ENCODE measurements at regions not wholly inside any gene's neighbourhood (a gene's known extent, or its start where the extent isn't known, plus 50 kb on each side); places are given as distances from the start of the nearest gene placed in this dataset.

DNA sequence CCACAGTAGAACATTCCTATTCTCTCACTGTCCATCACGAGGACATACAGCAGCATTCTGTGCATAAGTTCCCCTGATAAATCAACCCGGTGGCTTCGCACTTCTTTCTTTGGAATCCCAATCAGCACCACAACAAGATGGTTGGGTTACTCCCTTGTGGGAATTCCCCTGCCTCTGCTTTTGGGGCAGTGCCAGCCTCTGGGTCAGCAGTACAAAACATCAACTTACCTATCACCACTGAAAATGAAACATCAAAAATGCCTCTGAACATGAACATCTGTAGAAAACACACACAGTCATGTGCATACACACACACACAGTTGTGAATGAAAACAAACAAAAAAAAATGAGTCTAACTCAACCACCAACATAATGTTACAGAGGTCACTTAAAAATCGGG lies 79.3 kb downstream of the KCNA4 start:
- DNase-seq (ENCODE audit: low read depth, low spot score) (no peak), ATAC-seq (no peak)
- POLR2A ChIA-PET, result no interaction called here
- Histone ChIP-seq H3K4me1 (ENCODE audit: control insufficient read depth, insufficient read depth, low read length) (no peaks in the 10 kb centered on the region), H3K27ac (ENCODE audit: low read length) (no peak overlapping the region), H3K9me3 (ENCODE audit: control insufficient read depth, insufficient read depth, low read depth, low read length) (no peaks in the 10 kb centered on the region), H3K4me3 (ENCODE audit: low read depth in 2 of 2, low read length in 2 of 2) (no peak overlapping the region), H3K27me3 (ENCODE audit: control insufficient read depth, insufficient read depth, low read length) (no peaks in the 10 kb centered on the region), H3K36me3 (ENCODE audit: control insufficient read depth, insufficient read depth, low read length) (no peaks in the 10 kb centered on the region)
- CTCF ChIA-PET, result no interaction called here
- no TSS peak for BruUV-seq (replicated peaks)
- intact Hi-C loops (cut with micrococcal nuclease; ENCODE audit: unreplicated experiment) (no loop called here), in situ Hi-C loops (cut with HindIII; ENCODE audit: low pct_unique_long_range_greater_than_20kb, low sequenced_read_pairs) (no loop called here)
- no peak for TF ChIP-seq TCF7L2 (IDR thresholded peaks at IDR 0.05; ENCODE audit: low read depth, low read length)
- no peak for TF ChIP-seq SIN3A (IDR thresholded peaks at IDR 0.05; ENCODE audit: borderline replicate concordance, insufficient read depth, low read depth, low read length)
- TF ChIP-seq, protein P1, sequence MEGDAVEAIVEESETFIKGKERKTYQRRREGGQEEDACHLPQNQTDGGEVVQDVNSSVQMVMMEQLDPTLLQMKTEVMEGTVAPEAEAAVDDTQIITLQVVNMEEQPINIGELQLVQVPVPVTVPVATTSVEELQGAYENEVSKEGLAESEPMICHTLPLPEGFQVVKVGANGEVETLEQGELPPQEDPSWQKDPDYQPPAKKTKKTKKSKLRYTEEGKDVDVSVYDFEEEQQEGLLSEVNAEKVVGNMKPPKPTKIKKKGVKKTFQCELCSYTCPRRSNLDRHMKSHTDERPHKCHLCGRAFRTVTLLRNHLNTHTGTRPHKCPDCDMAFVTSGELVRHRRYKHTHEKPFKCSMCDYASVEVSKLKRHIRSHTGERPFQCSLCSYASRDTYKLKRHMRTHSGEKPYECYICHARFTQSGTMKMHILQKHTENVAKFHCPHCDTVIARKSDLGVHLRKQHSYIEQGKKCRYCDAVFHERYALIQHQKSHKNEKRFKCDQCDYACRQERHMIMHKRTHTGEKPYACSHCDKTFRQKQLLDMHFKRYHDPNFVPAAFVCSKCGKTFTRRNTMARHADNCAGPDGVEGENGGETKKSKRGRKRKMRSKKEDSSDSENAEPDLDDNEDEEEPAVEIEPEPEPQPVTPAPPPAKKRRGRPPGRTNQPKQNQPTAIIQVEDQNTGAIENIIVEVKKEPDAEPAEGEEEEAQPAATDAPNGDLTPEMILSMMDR (IDR thresholded peaks at IDR 0.05), result no peak
- TF ChIP-seq, protein P2, sequence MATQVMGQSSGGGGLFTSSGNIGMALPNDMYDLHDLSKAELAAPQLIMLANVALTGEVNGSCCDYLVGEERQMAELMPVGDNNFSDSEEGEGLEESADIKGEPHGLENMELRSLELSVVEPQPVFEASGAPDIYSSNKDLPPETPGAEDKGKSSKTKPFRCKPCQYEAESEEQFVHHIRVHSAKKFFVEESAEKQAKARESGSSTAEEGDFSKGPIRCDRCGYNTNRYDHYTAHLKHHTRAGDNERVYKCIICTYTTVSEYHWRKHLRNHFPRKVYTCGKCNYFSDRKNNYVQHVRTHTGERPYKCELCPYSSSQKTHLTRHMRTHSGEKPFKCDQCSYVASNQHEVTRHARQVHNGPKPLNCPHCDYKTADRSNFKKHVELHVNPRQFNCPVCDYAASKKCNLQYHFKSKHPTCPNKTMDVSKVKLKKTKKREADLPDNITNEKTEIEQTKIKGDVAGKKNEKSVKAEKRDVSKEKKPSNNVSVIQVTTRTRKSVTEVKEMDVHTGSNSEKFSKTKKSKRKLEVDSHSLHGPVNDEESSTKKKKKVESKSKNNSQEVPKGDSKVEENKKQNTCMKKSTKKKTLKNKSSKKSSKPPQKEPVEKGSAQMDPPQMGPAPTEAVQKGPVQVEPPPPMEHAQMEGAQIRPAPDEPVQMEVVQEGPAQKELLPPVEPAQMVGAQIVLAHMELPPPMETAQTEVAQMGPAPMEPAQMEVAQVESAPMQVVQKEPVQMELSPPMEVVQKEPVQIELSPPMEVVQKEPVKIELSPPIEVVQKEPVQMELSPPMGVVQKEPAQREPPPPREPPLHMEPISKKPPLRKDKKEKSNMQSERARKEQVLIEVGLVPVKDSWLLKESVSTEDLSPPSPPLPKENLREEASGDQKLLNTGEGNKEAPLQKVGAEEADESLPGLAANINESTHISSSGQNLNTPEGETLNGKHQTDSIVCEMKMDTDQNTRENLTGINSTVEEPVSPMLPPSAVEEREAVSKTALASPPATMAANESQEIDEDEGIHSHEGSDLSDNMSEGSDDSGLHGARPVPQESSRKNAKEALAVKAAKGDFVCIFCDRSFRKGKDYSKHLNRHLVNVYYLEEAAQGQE (IDR thresholded peaks at IDR 0.05; ENCODE audit: insufficient read depth in 1 of 2, low read depth in 2 of 2, low read length in 1 of 2), result no peak
- TF ChIP-seq POLR2AphosphoS5 (IDR thresholded peaks at IDR 0.05; ENCODE audit: low read depth, low read length), result no peak

DNA sequence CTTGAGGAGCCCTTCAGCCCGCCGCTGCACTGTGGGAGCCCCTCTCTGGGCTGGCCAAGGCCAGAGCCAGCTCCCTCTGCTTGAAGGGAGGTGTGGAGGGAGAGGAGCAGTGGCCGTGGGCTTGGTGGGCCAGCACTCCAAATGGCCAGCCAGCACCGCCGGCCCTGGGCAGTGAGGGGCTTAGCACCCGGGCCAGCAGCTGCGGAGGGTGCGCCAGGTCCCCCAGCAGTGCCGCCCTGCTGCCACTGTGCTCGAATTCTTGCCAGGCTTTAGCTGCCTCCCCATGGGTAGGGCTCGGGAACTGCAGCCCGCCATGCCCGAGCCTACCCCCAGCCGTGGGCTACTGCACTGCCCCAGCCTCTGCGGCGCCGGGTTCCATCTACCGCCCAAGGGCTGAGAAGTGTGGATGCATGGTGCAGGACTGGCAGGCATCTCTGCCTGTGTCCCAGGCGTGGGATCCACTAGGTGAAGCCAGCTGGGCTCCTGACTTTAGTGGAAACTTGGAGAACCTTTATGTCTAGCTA lies 82.7 kb downstream of the KCNA4 start:
- no peak overlapping the region for H3K27ac ChIP-seq (ENCODE audit: low read length)
- POLR2A ChIA-PET, result no interaction called here
- no peaks in the 10 kb centered on the region for H3K27me3 ChIP-seq (ENCODE audit: control insufficient read depth, insufficient read depth, low read length)
- BruUV-seq (replicated peaks), result no TSS peak
- H3K9me3 ChIP-seq (ENCODE audit: control insufficient read depth, insufficient read depth, low read depth, low read length), result no peaks in the 10 kb centered on the region
- in situ Hi-C loops (cut with HindIII; ENCODE audit: low pct_unique_long_range_greater_than_20kb, low sequenced_read_pairs) (no loop called here), intact Hi-C loops (cut with micrococcal nuclease; ENCODE audit: unreplicated experiment) (no loop called here)
- no peaks in the 10 kb centered on the region for H3K4me1 ChIP-seq (ENCODE audit: control insufficient read depth, insufficient read depth, low read length)
- H3K36me3 ChIP-seq (ENCODE audit: control insufficient read depth, insufficient read depth, low read length), result no peaks in the 10 kb centered on the region
- CTCF ChIA-PET, result no interaction called here
- H3K4me3 ChIP-seq (ENCODE audit: low read depth in 2 of 2, low read length in 2 of 2), result no peak overlapping the region
- TF ChIP-seq, protein P2 (IDR thresholded peaks at IDR 0.05; ENCODE audit: insufficient read depth in 1 of 2, low read depth in 2 of 2, low read length in 1 of 2), result no peak
- TF ChIP-seq POLR2AphosphoS5 (IDR thresholded peaks at IDR 0.05; ENCODE audit: low read depth, low read length) (no peak), TCF7L2 (IDR thresholded peaks at IDR 0.05; ENCODE audit: low read depth, low read length) (no peak), SIN3A (IDR thresholded peaks at IDR 0.05; ENCODE audit: borderline replicate concordance, insufficient read depth, low read depth, low read length) (no peak)
- TF ChIP-seq, protein P1 (IDR thresholded peaks at IDR 0.05), result no peak
- ATAC-seq, result no peak
- no peak for DNase-seq (ENCODE audit: low read depth, low spot score)
